ENCODE measurements at regions not wholly inside any gene's neighbourhood (a gene's known extent, or its start where the extent isn't known, plus 50 kb on each side); places are given as distances from the start of the nearest gene placed in this dataset.

- Histone ChIP-seq H4K20me1 (ENCODE audit: insufficient read depth, low read length) (no peaks in the 10 kb centered on the region), H3K27me3 (ENCODE audit: control insufficient read depth in 1 of 2, insufficient read depth in 2 of 2, low read length in 2 of 2) (peaks cover 0 to 30% of the 10 kb centered on the region in 2 experiments; a peak in 1 of 5 replicates), H3K9me3 (ENCODE audit: low read length) (no peaks in the 10 kb centered on the region), H3K9ac (ENCODE audit: insufficient read depth, low read depth, low read length) (no peak overlapping the region), H3K27ac (ENCODE audit: extremely low read length, insufficient read depth, low read length) (no peak overlapping the region), H3K36me3 (replicated peaks in 1 of 2; ENCODE audit: control insufficient read depth in 1 of 2, insufficient read depth in 2 of 2, low read length in 2 of 2) (no peaks in the 10 kb centered on the region), H3K79me2 (ENCODE audit: insufficient read depth, low read length) (no peaks in the 10 kb centered on the region), H2AFZ (ENCODE audit: low read length) (no peak overlapping the region), H3K4me2 (ENCODE audit: low read depth, low read length) (no peak overlapping the region), H3K4me3 (replicated peaks in 1 of 3; ENCODE audit: insufficient read depth in 1 of 3, low read depth in 2 of 3, low read length in 3 of 3) (no peak overlapping the region), H3K4me1 (ENCODE audit: insufficient read depth, low read length) (peaks cover 10% of the 10 kb centered on the region)
- in situ Hi-C loops (cut with HindIII; ENCODE audit: extremely low pct_ligation_motif_present, low pct_unique_long_range_greater_than_20kb) (no loop called here), intact Hi-C loops (cut with micrococcal nuclease; ENCODE audit: unreplicated experiment) (loop anchor here (10.0 kb wide), 1 partner anchor 175 kb away; no protein-coding TSS in a partner anchor)
- CTCF ChIA-PET (ENCODE audit: low intra/inter-chr PET ratio, low total read pairs), result no interaction called here
- POLR2A ChIA-PET, result no interaction called here
- no peak for ATAC-seq
- no peak for TF ChIP-seq HNRNPK (IDR thresholded peaks at IDR 0.05; ENCODE audit: low read depth, low read length, poor library complexity, severe bottlenecking)
- no peak for TF ChIP-seq MIXL1 (CRISPR knock-in tag; IDR thresholded peaks at IDR 0.05)
- no peak for TF ChIP-seq PAF1 (CRISPR knock-in tag; IDR thresholded peaks at IDR 0.05)
- TF ChIP-seq ZNF337 (CRISPR knock-in tag; IDR thresholded peaks at IDR 0.05; ENCODE audit: borderline replicate concordance, low read depth), result no peak
- no TSS peak for BruUV-seq (replicated peaks)
- DNase-seq (ENCODE audit: low spot score), result no peak
- 25% methylated on average over 10 of the region's 10 CpGs for WGBS (ENCODE audit: low lambda C conversion rate)
- FAIRE-seq, result no peak
These were observed 455.7 kb upstream of the FAT1 start for GRCh38 chr4:187179086-187180058.

DNA sequence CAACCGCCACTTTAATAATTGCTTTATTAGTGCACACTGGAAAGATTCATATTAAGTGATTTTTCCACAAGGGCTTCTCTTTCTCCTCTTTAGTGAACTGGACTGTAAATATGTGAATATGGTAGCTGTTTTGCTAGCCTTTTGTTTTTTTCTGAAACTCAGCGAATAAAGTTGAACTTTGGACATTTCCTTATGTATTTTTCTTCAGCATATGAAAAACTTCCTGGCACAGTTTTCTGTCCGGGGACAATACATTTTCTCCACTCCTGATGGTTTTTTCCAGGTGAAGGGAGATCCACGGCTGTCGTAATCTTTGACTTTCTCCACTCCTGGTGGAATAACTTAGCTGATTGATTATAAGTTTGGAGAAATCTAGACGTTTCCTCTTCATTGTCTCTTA, 457.4 kb upstream of the FAT1 start:
- CTCF ChIA-PET (ENCODE audit: low intra/inter-chr PET ratio, low total read pairs), result no interaction called here
- no peak for FAIRE-seq
- TF ChIP-seq, protein P1, sequence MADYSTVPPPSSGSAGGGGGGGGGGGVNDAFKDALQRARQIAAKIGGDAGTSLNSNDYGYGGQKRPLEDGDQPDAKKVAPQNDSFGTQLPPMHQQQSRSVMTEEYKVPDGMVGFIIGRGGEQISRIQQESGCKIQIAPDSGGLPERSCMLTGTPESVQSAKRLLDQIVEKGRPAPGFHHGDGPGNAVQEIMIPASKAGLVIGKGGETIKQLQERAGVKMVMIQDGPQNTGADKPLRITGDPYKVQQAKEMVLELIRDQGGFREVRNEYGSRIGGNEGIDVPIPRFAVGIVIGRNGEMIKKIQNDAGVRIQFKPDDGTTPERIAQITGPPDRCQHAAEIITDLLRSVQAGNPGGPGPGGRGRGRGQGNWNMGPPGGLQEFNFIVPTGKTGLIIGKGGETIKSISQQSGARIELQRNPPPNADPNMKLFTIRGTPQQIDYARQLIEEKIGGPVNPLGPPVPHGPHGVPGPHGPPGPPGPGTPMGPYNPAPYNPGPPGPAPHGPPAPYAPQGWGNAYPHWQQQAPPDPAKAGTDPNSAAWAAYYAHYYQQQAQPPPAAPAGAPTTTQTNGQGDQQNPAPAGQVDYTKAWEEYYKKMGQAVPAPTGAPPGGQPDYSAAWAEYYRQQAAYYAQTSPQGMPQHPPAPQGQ (CRISPR knock-in tag; IDR thresholded peaks at IDR 0.05; ENCODE audit: borderline replicate concordance), result no peak
- TF ChIP-seq ZNF329 (CRISPR knock-in tag; IDR thresholded peaks at IDR 0.05; ENCODE audit: low read depth) (no peak), MAFF (IDR thresholded peaks at IDR 0.05; ENCODE audit: low read depth, low read length) (0 out of 2 replicates have a peak, but pooled peaks have one; percentile 19), CBX2 (IDR thresholded peaks at IDR 0.05; ENCODE audit: low read depth, low read length) (0 out of 2 replicates have a peak, but pooled peaks have one; percentile 15), CBX2 (CRISPR knock-in tag; IDR thresholded peaks at IDR 0.05; ENCODE audit: low read depth) (no peak), ATF1 (CRISPR knock-in tag; IDR thresholded peaks at IDR 0.05) (no peak), ZNF225 (CRISPR knock-in tag; IDR thresholded peaks at IDR 0.05) (no peak)
- TF ChIP-seq, protein P2, sequence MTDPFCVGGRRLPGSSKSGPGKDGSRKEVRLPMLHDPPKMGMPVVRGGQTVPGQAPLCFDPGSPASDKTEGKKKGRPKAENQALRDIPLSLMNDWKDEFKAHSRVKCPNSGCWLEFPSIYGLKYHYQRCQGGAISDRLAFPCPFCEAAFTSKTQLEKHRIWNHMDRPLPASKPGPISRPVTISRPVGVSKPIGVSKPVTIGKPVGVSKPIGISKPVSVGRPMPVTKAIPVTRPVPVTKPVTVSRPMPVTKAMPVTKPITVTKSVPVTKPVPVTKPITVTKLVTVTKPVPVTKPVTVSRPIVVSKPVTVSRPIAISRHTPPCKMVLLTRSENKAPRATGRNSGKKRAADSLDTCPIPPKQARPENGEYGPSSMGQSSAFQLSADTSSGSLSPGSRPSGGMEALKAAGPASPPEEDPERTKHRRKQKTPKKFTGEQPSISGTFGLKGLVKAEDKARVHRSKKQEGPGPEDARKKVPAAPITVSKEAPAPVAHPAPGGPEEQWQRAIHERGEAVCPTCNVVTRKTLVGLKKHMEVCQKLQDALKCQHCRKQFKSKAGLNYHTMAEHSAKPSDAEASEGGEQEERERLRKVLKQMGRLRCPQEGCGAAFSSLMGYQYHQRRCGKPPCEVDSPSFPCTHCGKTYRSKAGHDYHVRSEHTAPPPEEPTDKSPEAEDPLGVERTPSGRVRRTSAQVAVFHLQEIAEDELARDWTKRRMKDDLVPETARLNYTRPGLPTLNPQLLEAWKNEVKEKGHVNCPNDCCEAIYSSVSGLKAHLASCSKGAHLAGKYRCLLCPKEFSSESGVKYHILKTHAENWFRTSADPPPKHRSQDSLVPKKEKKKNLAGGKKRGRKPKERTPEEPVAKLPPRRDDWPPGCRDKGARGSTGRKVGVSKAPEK (CRISPR knock-in tag; IDR thresholded peaks at IDR 0.05; ENCODE audit: borderline replicate concordance), result no peak
- TF ChIP-seq, protein P3, sequence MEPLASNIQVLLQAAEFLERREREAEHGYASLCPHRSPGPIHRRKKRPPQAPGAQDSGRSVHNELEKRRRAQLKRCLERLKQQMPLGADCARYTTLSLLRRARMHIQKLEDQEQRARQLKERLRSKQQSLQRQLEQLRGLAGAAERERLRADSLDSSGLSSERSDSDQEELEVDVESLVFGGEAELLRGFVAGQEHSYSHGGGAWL (CRISPR knock-in tag; IDR thresholded peaks at IDR 0.05), result no peak

More for the DNA sequence above, 457.4 kb upstream of the FAT1 start:
- in situ Hi-C loops (cut with HindIII; ENCODE audit: extremely low pct_ligation_motif_present, low pct_unique_long_range_greater_than_20kb), result no loop called here
- ATAC-seq (no peak), DNase-seq (ENCODE audit: low spot score) (no peak)
- WGBS (ENCODE audit: low lambda C conversion rate), result 15% methylated on average over 6 of the region's 6 CpGs
- Histone ChIP-seq H3K4me3 (replicated peaks in 1 of 3; ENCODE audit: insufficient read depth in 1 of 3, low read depth in 2 of 3, low read length in 3 of 3) (no peak overlapping the region), H3K9me3 (ENCODE audit: low read length) (no peaks in the 10 kb centered on the region), H2AFZ (ENCODE audit: low read length) (no peak overlapping the region), H3K79me2 (ENCODE audit: insufficient read depth, low read length) (no peaks in the 10 kb centered on the region), H4K20me1 (ENCODE audit: insufficient read depth, low read length) (no peaks in the 10 kb centered on the region), H3K27ac (ENCODE audit: extremely low read length, insufficient read depth, low read length) (no peak overlapping the region), H3K4me2 (ENCODE audit: low read depth, low read length) (no peak overlapping the region), H3K27me3 (ENCODE audit: control insufficient read depth in 1 of 2, insufficient read depth in 2 of 2, low read length in 2 of 2) (peaks cover 0 to 27% of the 10 kb centered on the region in 2 experiments; a peak in 1 of 5 replicates), H3K9ac (ENCODE audit: insufficient read depth, low read depth, low read length) (no peak overlapping the region), H3K4me1 (ENCODE audit: insufficient read depth, low read length) (peaks cover 10% of the 10 kb centered on the region), H3K36me3 (replicated peaks in 1 of 2; ENCODE audit: control insufficient read depth in 1 of 2, insufficient read depth in 2 of 2, low read length in 2 of 2) (no peaks in the 10 kb centered on the region)
- POLR2A ChIA-PET, result no interaction called here
- no TSS peak for BruUV-seq (replicated peaks)
- intact Hi-C loops (cut with micrococcal nuclease; ENCODE audit: unreplicated experiment), result loop anchor here (10.0 kb wide), 1 partner anchor 174 kb away; no protein-coding TSS in a partner anchor
